Peyer's patch (tissue), 4 donors: ENCODE measurements at regions not wholly inside any gene's neighbourhood (a gene's known extent, or its start where the extent isn't known, plus 50 kb on each side); places are given as distances from the start of the nearest gene placed in this dataset.

Experiments
- CTCF ChIP-seq, 6 experiments: fragments of 450-650 bp in 4 of 6; fragments of 200-600 bp in 2 of 6; sonication (generic) in 1 of 6; IDR thresholded peaks; one replicate each; pipeline ENCODE4 v1.5.1; 2017 to 2019; ENCODE audit warnings: antibody characterized with exemption in 6 of 6, mild to moderate bottlenecking in 3 of 6, moderate library complexity in 1 of 6
- POLR2A ChIP-seq, 2 donors: fragments of 450-650 bp; IDR thresholded peaks; one replicate each; pipeline ENCODE4 v1.5.1; 2017; ENCODE audit warnings: antibody characterized with exemption in 2 of 2, mild to moderate bottlenecking in 2 of 2, moderate library complexity in 2 of 2

DNA sequence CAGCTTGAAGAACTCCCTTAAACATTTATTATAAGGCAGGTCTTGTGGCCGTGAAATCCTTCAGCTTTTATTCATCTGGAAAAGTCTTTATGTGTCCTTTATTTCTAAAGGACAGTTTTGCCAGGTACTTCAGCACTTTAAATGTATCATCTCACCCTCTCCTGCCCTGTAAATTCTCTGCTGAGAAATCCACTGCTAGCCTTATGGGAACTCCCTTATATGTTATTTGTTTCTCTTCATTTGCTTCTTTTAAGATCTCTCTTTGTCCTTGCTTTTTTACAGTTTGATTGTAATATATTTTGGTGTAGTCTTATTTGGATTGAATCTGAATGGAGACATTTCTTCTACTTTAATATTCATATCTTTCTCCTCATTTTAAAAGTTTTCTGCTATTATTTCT, 86.7 kb upstream of the RBMS3 start:
- TF ChIP-seq CTCF (IDR thresholded peaks at IDR 0.05) = no peak
- TF ChIP-seq POLR2A (IDR thresholded peaks at IDR 0.05) = no peak
